ENCODE measurements at regions not wholly inside any gene's neighbourhood (a gene's known extent, or its start where the extent isn't known, plus 50 kb on each side); places are given as distances from the start of the nearest gene placed in this dataset.

DNA sequence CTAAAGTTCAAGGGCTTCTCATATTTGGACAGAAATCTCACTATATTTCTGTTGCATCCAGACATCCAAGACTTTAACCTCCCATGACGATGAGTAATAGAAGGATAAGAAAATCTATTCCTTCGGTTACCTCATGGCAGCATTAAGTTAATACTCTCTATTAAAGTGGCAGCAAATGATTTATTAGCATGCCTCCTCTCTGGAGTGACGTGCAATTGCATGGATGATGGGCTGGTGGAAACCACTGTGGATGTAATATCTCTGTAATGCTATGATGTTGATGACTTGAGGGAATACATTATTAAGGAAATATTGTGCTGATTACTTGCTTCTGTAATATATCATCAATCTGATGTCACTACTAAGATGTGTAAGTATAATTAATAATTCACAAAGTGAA is 336.8 kb downstream of the DSEL start:
- H3K4me3 ChIP-seq (ENCODE audit: low read depth, low read length): no peak overlapping the region
- TF ChIP-seq, protein P1, sequence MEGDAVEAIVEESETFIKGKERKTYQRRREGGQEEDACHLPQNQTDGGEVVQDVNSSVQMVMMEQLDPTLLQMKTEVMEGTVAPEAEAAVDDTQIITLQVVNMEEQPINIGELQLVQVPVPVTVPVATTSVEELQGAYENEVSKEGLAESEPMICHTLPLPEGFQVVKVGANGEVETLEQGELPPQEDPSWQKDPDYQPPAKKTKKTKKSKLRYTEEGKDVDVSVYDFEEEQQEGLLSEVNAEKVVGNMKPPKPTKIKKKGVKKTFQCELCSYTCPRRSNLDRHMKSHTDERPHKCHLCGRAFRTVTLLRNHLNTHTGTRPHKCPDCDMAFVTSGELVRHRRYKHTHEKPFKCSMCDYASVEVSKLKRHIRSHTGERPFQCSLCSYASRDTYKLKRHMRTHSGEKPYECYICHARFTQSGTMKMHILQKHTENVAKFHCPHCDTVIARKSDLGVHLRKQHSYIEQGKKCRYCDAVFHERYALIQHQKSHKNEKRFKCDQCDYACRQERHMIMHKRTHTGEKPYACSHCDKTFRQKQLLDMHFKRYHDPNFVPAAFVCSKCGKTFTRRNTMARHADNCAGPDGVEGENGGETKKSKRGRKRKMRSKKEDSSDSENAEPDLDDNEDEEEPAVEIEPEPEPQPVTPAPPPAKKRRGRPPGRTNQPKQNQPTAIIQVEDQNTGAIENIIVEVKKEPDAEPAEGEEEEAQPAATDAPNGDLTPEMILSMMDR (IDR thresholded peaks at IDR 0.05; ENCODE audit: low read depth, low read length, missing control alignments): no peak
- DNase-seq (ENCODE audit: low read depth): no peak

DNA sequence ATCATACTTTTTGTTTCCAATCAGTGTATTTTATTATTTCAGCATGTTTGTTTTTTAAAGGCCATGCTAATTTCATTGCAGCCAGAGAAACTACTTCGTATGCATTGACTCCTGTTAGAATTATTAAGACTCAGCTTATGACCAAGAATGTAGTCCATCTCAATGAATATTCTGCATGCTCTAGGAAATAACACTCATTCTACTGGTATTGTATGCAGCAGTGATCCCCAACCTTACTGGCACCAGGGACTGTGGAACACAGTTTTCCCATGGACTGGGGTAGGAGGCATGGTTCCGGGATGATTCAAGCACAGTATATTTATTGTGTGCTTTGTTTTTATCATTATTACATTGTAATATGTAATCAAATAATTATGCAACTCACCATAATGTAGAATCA is 356.9 kb downstream of the DSEL start:
- DNase-seq (ENCODE audit: low read depth): no peak
- TF ChIP-seq, protein P1 (IDR thresholded peaks at IDR 0.05; ENCODE audit: low read depth, low read length, missing control alignments): no peak

DNA sequence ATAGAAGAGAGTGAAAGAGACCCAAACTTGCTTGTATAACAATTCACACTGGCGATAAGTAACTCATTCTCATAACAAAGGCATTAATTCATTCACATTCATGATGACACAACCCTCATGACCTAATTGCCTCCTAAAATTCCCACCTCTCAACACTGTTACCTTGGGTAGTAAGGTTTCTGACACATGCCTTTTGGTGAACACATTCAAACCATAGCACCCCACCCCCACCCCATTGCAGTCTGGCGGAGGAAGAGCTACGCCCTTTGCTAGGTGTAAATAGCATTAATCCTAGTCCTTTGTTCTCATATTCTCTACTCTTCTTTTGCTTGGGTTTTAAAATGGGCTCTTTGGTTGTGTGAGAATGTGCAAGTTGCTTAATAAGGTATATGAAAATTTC is 361.5 kb downstream of the DSEL start:
- DNase-seq (ENCODE audit: low read depth): no peak
- TF ChIP-seq, protein P1 (IDR thresholded peaks at IDR 0.05; ENCODE audit: low read depth, low read length, missing control alignments): no peak
- H3K4me3 ChIP-seq (ENCODE audit: low read depth, low read length): no peak overlapping the region

More for the DNA sequence above, 356.9 kb downstream of the DSEL start:
- no peak overlapping the region for H3K4me3 ChIP-seq (ENCODE audit: low read depth, low read length)

DNA sequence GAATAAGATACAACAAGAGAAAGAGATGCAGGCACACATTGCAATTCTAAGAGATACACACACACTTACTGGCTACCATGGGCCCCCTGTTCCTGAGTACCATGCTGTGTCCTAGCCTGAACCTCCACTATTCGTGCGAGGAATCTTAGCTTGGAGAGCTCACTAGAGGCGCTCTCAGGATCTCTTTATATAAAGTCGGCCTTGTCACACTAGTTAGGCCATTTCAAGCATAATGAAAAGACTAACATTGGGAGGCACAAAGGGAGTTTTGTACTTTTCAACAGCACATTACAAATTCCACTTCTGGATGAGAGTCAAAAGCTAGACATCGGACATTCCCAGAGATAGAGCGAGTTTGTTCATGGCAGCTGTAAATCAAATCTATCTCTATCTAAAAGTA is 365.2 kb downstream of the DSEL start:
- TF ChIP-seq, protein P1 (IDR thresholded peaks at IDR 0.05; ENCODE audit: low read depth, low read length, missing control alignments): no peak
- no peak overlapping the region for H3K4me3 ChIP-seq (ENCODE audit: low read depth, low read length)
- no peak for DNase-seq (ENCODE audit: low read depth)

DNA sequence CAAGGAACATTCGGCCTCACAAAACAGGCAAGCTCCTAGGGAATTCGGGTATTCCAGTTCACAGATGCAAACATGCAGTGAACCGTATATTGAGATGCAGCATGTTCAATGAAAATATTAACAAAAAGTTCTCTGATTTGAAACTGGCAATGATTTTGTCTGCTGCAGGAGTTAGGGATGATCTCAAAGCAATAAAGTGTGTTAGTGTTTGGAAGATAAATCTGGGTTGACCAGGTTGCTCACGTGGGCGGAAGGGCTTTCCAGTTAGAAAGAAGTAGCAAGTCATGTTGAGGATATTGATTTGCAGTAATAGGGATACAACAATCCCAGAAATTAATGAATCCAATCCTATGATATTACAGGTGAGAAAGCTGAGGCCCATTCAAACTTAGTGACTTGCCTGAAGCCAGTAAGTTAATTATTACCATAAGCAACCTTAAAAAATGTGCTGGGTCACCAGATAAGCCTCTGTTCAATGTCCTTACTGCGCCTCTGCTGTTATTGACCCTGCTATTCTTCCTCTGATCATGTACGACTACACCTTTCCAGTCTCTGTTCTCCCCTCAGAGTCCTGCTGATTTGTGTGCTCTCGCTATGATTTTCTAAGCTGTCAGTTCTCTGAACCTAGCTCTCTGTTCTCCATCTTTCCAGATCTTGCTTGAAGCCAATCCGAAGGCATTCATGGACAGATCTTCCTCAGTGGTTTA is 370.8 kb downstream of the DSEL start:
- H3K4me3 ChIP-seq (ENCODE audit: low read depth, low read length): no peak overlapping the region
- TF ChIP-seq, protein P1 (IDR thresholded peaks at IDR 0.05; ENCODE audit: low read depth, low read length, missing control alignments): no peak
- DNase-seq (ENCODE audit: low read depth): no peak

DNA sequence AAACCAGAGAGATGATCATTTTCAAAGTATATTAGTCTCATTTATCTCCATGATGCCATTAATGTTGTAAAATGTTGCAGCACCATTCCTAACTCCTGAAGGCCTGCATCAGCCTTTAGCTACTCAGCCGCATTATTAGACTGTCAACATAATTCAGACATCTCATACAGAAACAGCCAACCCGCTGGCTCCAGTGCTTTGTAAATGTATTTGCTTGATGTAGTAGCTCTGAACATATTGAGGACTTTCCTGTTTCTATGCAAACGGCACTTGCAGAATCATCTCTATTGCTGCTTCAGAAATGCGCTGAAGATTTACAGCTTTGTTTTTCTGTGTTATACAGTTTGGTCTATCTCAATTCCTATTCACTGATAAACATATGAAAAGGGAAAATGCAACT is 372.2 kb downstream of the DSEL start:
- H3K4me3 ChIP-seq (ENCODE audit: low read depth, low read length): no peak overlapping the region
- DNase-seq (ENCODE audit: low read depth): no peak
- TF ChIP-seq, protein P1 (IDR thresholded peaks at IDR 0.05; ENCODE audit: low read depth, low read length, missing control alignments): no peak

DNA sequence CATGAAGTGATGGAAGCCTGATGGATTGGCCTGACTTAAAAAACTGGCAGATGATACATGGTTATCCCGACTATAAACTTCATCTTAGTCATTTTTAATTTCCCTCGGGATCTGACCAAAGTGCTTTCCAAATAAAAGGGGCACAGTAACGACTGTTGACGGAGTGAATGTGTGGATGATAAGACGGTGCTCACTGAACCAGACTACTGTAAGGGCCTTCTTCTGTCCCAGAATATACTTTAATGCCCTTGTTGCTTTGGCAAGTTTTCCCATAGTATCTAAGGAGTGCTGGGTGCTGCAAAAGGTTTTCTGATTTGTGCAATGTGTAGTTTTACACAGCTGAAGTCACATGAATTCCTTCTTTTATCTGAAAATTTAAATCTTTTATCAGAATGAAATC is 373.5 kb downstream of the DSEL start:
- no peak overlapping the region for H3K4me3 ChIP-seq (ENCODE audit: low read depth, low read length)
- DNase-seq (ENCODE audit: low read depth): no peak
- TF ChIP-seq, protein P1 (IDR thresholded peaks at IDR 0.05; ENCODE audit: low read depth, low read length, missing control alignments): no peak

All from GM12864 (cell line).